HepG2 (cell line): ENCODE measurements at regions not wholly inside any gene's neighbourhood (a gene's known extent, or its start where the extent isn't known, plus 50 kb on each side); places are given as distances from the start of the nearest gene placed in this dataset.

Source experiments
- HDAC6 ChIP-seq: fragments of 200-600 bp; sonication (generic); IDR thresholded peaks from 2 replicates; pipeline ENCODE4 v1.7.0; 2017; ENCODE audit warnings: mild to moderate bottlenecking, antibody characterized with exemption, low read length, low read depth
- NFAT5 ChIP-seq: sonication (generic); formaldehyde crosslinking; IDR thresholded peaks from 2 replicates; pipeline ENCODE4 v1.4.0; 2020; ENCODE audit warnings: missing genetic modification reagents
- ZNF430 ChIP-seq: sonication (generic); formaldehyde crosslinking; IDR thresholded peaks from 2 replicates; pipeline ENCODE4 v1.9.0; 2021; ENCODE audit warnings: mild to moderate bottlenecking, missing genetic modification reagents
- ZSCAN21 ChIP-seq: sonication (generic); formaldehyde crosslinking; IDR thresholded peaks from 2 replicates; pipeline ENCODE4 v1.8.0; 2022; ENCODE audit warnings: mild to moderate bottlenecking, missing genetic modification reagents, moderate library complexity, borderline replicate concordance
- TF ChIP-seq, protein P1 (sequence below): sonication (generic); formaldehyde crosslinking; conservative IDR thresholded peaks from 2 replicates; pipeline ENCODE4 v1.8.1; 2023; ENCODE audit warnings: missing genetic modification reagents
- TF ChIP-seq, protein P2 (sequence below): sonication (generic); formaldehyde crosslinking; IDR thresholded peaks from 2 replicates; pipeline ENCODE4 v1.4.0; 2020; ENCODE audit warnings: mild to moderate bottlenecking, low read depth, missing genetic modification reagents
- TF ChIP-seq, protein P3 (sequence below): sonication (generic); formaldehyde crosslinking; IDR thresholded peaks from 2 replicates; pipeline ENCODE4 v1.5.0; 2020; ENCODE audit warnings: missing genetic modification reagents
- TF ChIP-seq, protein P4 (sequence below): sonication (generic); formaldehyde crosslinking; IDR thresholded peaks from 2 replicates; pipeline ENCODE4 v1.9.0; 2021; ENCODE audit warnings: missing genetic modification reagents, mild to moderate bottlenecking, borderline replicate concordance
- TF ChIP-seq, protein P5 (sequence below): sonication (generic); formaldehyde crosslinking; IDR thresholded peaks from 2 replicates; pipeline ENCODE4 v1.4.0; 2020; ENCODE audit warnings: mild to moderate bottlenecking, missing genetic modification reagents

DNA sequence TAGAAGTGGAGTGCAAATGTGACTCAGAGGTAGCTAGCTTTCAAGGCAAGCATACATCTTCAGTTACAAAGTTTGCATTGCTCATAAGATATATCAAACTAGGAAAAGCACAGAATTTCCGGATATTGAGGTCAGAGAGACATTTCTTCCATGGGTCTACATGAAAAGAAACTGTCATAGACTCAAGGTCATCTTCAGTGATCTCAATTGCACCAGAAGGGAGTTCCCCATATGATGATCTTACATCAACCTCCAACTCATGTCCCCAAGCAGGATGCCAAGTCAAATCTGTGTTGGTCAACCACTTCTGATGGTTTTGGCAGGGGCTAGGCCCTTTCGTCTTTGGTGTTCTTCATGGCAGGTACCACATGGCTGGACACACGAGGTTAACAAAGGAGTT, 459.9 kb upstream of the MAF start (continued):
- TF ChIP-seq NFAT5 (CRISPR knock-in tag) (no peak), HDAC6 (no peak), ZNF430 (CRISPR knock-in tag) (no peak), ZSCAN21 (CRISPR knock-in tag) (no peak)
- TF ChIP-seq, protein P1, sequence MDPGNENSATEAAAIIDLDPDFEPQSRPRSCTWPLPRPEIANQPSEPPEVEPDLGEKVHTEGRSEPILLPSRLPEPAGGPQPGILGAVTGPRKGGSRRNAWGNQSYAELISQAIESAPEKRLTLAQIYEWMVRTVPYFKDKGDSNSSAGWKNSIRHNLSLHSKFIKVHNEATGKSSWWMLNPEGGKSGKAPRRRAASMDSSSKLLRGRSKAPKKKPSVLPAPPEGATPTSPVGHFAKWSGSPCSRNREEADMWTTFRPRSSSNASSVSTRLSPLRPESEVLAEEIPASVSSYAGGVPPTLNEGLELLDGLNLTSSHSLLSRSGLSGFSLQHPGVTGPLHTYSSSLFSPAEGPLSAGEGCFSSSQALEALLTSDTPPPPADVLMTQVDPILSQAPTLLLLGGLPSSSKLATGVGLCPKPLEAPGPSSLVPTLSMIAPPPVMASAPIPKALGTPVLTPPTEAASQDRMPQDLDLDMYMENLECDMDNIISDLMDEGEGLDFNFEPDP (CRISPR knock-in tag) = no peak
- TF ChIP-seq, protein P2, sequence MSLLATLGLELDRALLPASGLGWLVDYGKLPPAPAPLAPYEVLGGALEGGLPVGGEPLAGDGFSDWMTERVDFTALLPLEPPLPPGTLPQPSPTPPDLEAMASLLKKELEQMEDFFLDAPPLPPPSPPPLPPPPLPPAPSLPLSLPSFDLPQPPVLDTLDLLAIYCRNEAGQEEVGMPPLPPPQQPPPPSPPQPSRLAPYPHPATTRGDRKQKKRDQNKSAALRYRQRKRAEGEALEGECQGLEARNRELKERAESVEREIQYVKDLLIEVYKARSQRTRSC (CRISPR knock-in tag) = no peak
- TF ChIP-seq, protein P3, sequence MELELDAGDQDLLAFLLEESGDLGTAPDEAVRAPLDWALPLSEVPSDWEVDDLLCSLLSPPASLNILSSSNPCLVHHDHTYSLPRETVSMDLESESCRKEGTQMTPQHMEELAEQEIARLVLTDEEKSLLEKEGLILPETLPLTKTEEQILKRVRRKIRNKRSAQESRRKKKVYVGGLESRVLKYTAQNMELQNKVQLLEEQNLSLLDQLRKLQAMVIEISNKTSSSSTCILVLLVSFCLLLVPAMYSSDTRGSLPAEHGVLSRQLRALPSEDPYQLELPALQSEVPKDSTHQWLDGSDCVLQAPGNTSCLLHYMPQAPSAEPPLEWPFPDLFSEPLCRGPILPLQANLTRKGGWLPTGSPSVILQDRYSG (CRISPR knock-in tag) = no peak
- TF ChIP-seq, protein P4, sequence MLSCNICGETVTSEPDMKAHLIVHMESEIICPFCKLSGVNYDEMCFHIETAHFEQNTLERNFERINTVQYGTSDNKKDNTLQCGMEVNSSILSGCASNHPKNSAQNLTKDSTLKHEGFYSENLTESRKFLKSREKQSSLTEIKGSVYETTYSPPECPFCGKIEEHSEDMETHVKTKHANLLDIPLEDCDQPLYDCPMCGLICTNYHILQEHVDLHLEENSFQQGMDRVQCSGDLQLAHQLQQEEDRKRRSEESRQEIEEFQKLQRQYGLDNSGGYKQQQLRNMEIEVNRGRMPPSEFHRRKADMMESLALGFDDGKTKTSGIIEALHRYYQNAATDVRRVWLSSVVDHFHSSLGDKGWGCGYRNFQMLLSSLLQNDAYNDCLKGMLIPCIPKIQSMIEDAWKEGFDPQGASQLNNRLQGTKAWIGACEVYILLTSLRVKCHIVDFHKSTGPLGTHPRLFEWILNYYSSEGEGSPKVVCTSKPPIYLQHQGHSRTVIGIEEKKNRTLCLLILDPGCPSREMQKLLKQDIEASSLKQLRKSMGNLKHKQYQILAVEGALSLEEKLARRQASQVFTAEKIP = no peak
- TF ChIP-seq, protein P5, sequence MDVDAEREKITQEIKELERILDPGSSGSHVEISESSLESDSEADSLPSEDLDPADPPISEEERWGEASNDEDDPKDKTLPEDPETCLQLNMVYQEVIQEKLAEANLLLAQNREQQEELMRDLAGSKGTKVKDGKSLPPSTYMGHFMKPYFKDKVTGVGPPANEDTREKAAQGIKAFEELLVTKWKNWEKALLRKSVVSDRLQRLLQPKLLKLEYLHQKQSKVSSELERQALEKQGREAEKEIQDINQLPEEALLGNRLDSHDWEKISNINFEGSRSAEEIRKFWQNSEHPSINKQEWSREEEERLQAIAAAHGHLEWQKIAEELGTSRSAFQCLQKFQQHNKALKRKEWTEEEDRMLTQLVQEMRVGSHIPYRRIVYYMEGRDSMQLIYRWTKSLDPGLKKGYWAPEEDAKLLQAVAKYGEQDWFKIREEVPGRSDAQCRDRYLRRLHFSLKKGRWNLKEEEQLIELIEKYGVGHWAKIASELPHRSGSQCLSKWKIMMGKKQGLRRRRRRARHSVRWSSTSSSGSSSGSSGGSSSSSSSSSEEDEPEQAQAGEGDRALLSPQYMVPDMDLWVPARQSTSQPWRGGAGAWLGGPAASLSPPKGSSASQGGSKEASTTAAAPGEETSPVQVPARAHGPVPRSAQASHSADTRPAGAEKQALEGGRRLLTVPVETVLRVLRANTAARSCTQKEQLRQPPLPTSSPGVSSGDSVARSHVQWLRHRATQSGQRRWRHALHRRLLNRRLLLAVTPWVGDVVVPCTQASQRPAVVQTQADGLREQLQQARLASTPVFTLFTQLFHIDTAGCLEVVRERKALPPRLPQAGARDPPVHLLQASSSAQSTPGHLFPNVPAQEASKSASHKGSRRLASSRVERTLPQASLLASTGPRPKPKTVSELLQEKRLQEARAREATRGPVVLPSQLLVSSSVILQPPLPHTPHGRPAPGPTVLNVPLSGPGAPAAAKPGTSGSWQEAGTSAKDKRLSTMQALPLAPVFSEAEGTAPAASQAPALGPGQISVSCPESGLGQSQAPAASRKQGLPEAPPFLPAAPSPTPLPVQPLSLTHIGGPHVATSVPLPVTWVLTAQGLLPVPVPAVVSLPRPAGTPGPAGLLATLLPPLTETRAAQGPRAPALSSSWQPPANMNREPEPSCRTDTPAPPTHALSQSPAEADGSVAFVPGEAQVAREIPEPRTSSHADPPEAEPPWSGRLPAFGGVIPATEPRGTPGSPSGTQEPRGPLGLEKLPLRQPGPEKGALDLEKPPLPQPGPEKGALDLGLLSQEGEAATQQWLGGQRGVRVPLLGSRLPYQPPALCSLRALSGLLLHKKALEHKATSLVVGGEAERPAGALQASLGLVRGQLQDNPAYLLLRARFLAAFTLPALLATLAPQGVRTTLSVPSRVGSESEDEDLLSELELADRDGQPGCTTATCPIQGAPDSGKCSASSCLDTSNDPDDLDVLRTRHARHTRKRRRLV (CRISPR knock-in tag) = no peak
